ENCODE measurements at regions not wholly inside any gene's neighbourhood (a gene's known extent, or its start where the extent isn't known, plus 50 kb on each side); places are given as distances from the start of the nearest gene placed in this dataset.

DNA sequence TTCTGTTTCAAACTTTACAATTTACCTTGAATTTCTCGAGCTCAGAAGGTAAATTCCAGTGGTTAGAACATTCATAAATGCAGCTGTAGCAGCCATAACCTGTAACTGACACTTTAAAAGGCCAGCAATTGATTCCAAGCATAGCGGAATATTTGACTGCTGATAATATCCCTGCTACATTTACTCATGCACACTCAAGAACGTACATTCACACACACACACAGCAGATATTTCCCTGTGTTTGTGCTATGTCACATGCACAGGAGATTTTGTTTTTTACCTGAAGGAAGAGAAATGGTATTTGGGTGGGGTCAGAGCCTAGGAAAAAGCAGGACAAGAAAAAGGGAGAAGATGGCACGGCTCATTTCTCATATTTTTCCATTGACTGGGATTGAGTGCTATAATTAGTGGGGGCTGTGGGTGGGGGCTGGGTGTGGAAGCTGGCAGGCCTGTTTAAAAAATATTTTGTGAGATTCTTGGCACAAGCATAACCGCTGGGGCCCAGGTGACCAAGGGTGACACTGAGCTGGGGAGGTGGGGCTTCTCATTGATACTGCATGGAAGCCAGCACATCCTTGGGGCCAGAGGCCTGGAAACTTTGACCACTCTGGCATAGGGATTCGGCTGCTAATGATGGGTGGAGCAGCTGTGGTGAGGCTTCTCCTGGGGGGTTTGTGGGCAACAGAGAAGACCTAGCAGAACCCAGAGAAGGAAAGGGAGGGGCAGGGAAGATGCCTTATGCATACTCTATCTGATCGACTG lies 88.9 kb upstream of the TPRG1 start:
- TF ChIP-seq, protein P1, sequence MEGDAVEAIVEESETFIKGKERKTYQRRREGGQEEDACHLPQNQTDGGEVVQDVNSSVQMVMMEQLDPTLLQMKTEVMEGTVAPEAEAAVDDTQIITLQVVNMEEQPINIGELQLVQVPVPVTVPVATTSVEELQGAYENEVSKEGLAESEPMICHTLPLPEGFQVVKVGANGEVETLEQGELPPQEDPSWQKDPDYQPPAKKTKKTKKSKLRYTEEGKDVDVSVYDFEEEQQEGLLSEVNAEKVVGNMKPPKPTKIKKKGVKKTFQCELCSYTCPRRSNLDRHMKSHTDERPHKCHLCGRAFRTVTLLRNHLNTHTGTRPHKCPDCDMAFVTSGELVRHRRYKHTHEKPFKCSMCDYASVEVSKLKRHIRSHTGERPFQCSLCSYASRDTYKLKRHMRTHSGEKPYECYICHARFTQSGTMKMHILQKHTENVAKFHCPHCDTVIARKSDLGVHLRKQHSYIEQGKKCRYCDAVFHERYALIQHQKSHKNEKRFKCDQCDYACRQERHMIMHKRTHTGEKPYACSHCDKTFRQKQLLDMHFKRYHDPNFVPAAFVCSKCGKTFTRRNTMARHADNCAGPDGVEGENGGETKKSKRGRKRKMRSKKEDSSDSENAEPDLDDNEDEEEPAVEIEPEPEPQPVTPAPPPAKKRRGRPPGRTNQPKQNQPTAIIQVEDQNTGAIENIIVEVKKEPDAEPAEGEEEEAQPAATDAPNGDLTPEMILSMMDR (IDR thresholded peaks at IDR 0.05 in 4 of 5, conservative IDR thresholded peaks at IDR 0.05 in 1 of 5): no peak
- TF ChIP-seq POLR2A (IDR thresholded peaks at IDR 0.05): no peak

All from gastrocnemius medialis (tissue), 4 donors.